ENCODE measurements at regions not wholly inside any gene's neighbourhood (a gene's known extent, or its start where the extent isn't known, plus 50 kb on each side); places are given as distances from the start of the nearest gene placed in this dataset.

GRCh38 chr10:8221451-8221850 is 167.0 kb downstream of the GATA3 start:
- peak overlapping the region in 4 of 5 donors; percentile 22 to 49 (median 36) for H3K4me3 ChIP-seq (ENCODE audit: low read depth in 1 of 5, low read length in 5 of 5)
- peaks cover 0 to 3% (median 0%) of the 10 kb centered on the region in 5 donors for H3K9me3 ChIP-seq (ENCODE audit: control insufficient read depth in 5 of 5, low read length in 5 of 5)
- H3K4me1 ChIP-seq (ENCODE audit: control insufficient read depth in 5 of 5, insufficient read depth in 5 of 5, low read length in 5 of 5) = peaks cover 0 to 7% (median 0%) of the 10 kb centered on the region in 5 donors
- no peak overlapping the region for H3K27ac ChIP-seq (ENCODE audit: low read depth, low read length)
- no peaks in the 10 kb centered on the region for H3K27me3 ChIP-seq (ENCODE audit: control insufficient read depth in 5 of 5, insufficient read depth in 4 of 5, low read length in 5 of 5)
- H3K9ac ChIP-seq (ENCODE audit: low read length in 5 of 5) = no peak overlapping the region
- no peaks in the 10 kb centered on the region for H3K36me3 ChIP-seq (ENCODE audit: control insufficient read depth in 5 of 5, insufficient read depth in 5 of 5, low read length in 5 of 5)

- H3K4me3 ChIP-seq (ENCODE audit: low read depth in 1 of 5, low read length in 5 of 5) = no peak overlapping the region
- no peaks in the 10 kb centered on the region for H3K36me3 ChIP-seq (ENCODE audit: control insufficient read depth in 5 of 5, insufficient read depth in 5 of 5, low read length in 5 of 5)
- H3K27me3 ChIP-seq (ENCODE audit: control insufficient read depth in 5 of 5, insufficient read depth in 4 of 5, low read length in 5 of 5) = no peaks in the 10 kb centered on the region
- H3K4me1 ChIP-seq (ENCODE audit: control insufficient read depth in 5 of 5, insufficient read depth in 5 of 5, low read length in 5 of 5) = peaks cover 0 to 7% (median 0%) of the 10 kb centered on the region in 5 donors
- H3K9me3 ChIP-seq (ENCODE audit: control insufficient read depth in 5 of 5, low read length in 5 of 5) = no peaks in the 10 kb centered on the region
- H3K9ac ChIP-seq (ENCODE audit: low read length in 5 of 5) = no peak overlapping the region
- no peak overlapping the region for H3K27ac ChIP-seq (ENCODE audit: low read depth, low read length)
Observed at GRCh38 chr10:8224591-8224990, 170.1 kb downstream of the GATA3 start.

GRCh38 chr10:8225187-8225586 is 170.7 kb downstream of the GATA3 start:
- no peak overlapping the region for H3K27ac ChIP-seq (ENCODE audit: low read depth, low read length)
- H3K9me3 ChIP-seq (ENCODE audit: control insufficient read depth in 5 of 5, low read length in 5 of 5) = no peaks in the 10 kb centered on the region

GRCh38 chr10:8227246-8227645 is 172.8 kb downstream of the GATA3 start:
- no peak overlapping the region for H3K4me3 ChIP-seq (ENCODE audit: low read depth in 1 of 5, low read length in 5 of 5)
- no peaks in the 10 kb centered on the region for H3K27me3 ChIP-seq (ENCODE audit: control insufficient read depth in 5 of 5, insufficient read depth in 4 of 5, low read length in 5 of 5)
- no peaks in the 10 kb centered on the region for H3K4me1 ChIP-seq (ENCODE audit: control insufficient read depth in 5 of 5, insufficient read depth in 5 of 5, low read length in 5 of 5)
- no peak overlapping the region for H3K9ac ChIP-seq (ENCODE audit: low read length in 5 of 5)
- H3K9me3 ChIP-seq (ENCODE audit: control insufficient read depth in 5 of 5, low read length in 5 of 5) = no peaks in the 10 kb centered on the region
- H3K27ac ChIP-seq (ENCODE audit: low read depth, low read length) = no peak overlapping the region
- no peaks in the 10 kb centered on the region for H3K36me3 ChIP-seq (ENCODE audit: control insufficient read depth in 5 of 5, insufficient read depth in 5 of 5, low read length in 5 of 5)

More at GRCh38 chr10:8225187-8225586, 170.7 kb downstream of the GATA3 start:
- H3K4me1 ChIP-seq (ENCODE audit: control insufficient read depth in 5 of 5, insufficient read depth in 5 of 5, low read length in 5 of 5) = peaks cover 0 to 7% (median 0%) of the 10 kb centered on the region in 5 donors
- no peaks in the 10 kb centered on the region for H3K27me3 ChIP-seq (ENCODE audit: control insufficient read depth in 5 of 5, insufficient read depth in 4 of 5, low read length in 5 of 5)
- H3K9ac ChIP-seq (ENCODE audit: low read length in 5 of 5) = no peak overlapping the region
- no peaks in the 10 kb centered on the region for H3K36me3 ChIP-seq (ENCODE audit: control insufficient read depth in 5 of 5, insufficient read depth in 5 of 5, low read length in 5 of 5)
- H3K4me3 ChIP-seq (ENCODE audit: low read depth in 1 of 5, low read length in 5 of 5) = no peak overlapping the region

GRCh38 chr10:8229153-8229552 is 174.7 kb downstream of the GATA3 start:
- Histone ChIP-seq H3K9me3 (ENCODE audit: control insufficient read depth in 5 of 5, low read length in 5 of 5) (no peaks in the 10 kb centered on the region), H3K4me3 (ENCODE audit: low read depth in 1 of 5, low read length in 5 of 5) (no peak overlapping the region), H3K27me3 (ENCODE audit: control insufficient read depth in 5 of 5, insufficient read depth in 4 of 5, low read length in 5 of 5) (no peaks in the 10 kb centered on the region), H3K9ac (ENCODE audit: low read length in 5 of 5) (no peak overlapping the region), H3K36me3 (ENCODE audit: control insufficient read depth in 5 of 5, insufficient read depth in 5 of 5, low read length in 5 of 5) (no peaks in the 10 kb centered on the region), H3K4me1 (ENCODE audit: control insufficient read depth in 5 of 5, insufficient read depth in 5 of 5, low read length in 5 of 5) (no peaks in the 10 kb centered on the region), H3K27ac (ENCODE audit: low read depth, low read length) (no peak overlapping the region)

GRCh38 chr10:8230902-8231301 is 176.4 kb downstream of the GATA3 start:
- Histone ChIP-seq H3K27ac (ENCODE audit: low read depth, low read length) (no peak overlapping the region), H3K4me1 (ENCODE audit: control insufficient read depth in 5 of 5, insufficient read depth in 5 of 5, low read length in 5 of 5) (no peaks in the 10 kb centered on the region), H3K9me3 (ENCODE audit: control insufficient read depth in 5 of 5, low read length in 5 of 5) (no peaks in the 10 kb centered on the region), H3K27me3 (ENCODE audit: control insufficient read depth in 5 of 5, insufficient read depth in 4 of 5, low read length in 5 of 5) (no peaks in the 10 kb centered on the region), H3K9ac (ENCODE audit: low read length in 5 of 5) (no peak overlapping the region), H3K4me3 (ENCODE audit: low read depth in 1 of 5, low read length in 5 of 5) (no peak overlapping the region), H3K36me3 (ENCODE audit: control insufficient read depth in 5 of 5, insufficient read depth in 5 of 5, low read length in 5 of 5) (no peaks in the 10 kb centered on the region)

- H3K4me3 ChIP-seq (ENCODE audit: low read depth in 1 of 5, low read length in 5 of 5) = no peak overlapping the region
- no peaks in the 10 kb centered on the region for H3K9me3 ChIP-seq (ENCODE audit: control insufficient read depth in 5 of 5, low read length in 5 of 5)
- H3K9ac ChIP-seq (ENCODE audit: low read length in 5 of 5) = no peak overlapping the region
- no peaks in the 10 kb centered on the region for H3K4me1 ChIP-seq (ENCODE audit: control insufficient read depth in 5 of 5, insufficient read depth in 5 of 5, low read length in 5 of 5)
- peaks cover 0 to 4% (median 0%) of the 10 kb centered on the region in 5 donors for H3K27me3 ChIP-seq (ENCODE audit: control insufficient read depth in 5 of 5, insufficient read depth in 4 of 5, low read length in 5 of 5)
- H3K36me3 ChIP-seq (ENCODE audit: control insufficient read depth in 5 of 5, insufficient read depth in 5 of 5, low read length in 5 of 5) = no peaks in the 10 kb centered on the region
- no peak overlapping the region for H3K27ac ChIP-seq (ENCODE audit: low read depth, low read length)
Observed at GRCh38 chr10:8233049-8233448, 178.6 kb downstream of the GATA3 start.

- H3K4me1 ChIP-seq (ENCODE audit: control insufficient read depth in 5 of 5, insufficient read depth in 5 of 5, low read length in 5 of 5) = no peaks in the 10 kb centered on the region
- H3K9me3 ChIP-seq (ENCODE audit: control insufficient read depth in 5 of 5, low read length in 5 of 5) = no peaks in the 10 kb centered on the region
- H3K9ac ChIP-seq (ENCODE audit: low read length in 5 of 5) = no peak overlapping the region
- H3K27ac ChIP-seq (ENCODE audit: low read depth, low read length) = no peak overlapping the region
- no peak overlapping the region for H3K4me3 ChIP-seq (ENCODE audit: low read depth in 1 of 5, low read length in 5 of 5)
- H3K36me3 ChIP-seq (ENCODE audit: control insufficient read depth in 5 of 5, insufficient read depth in 5 of 5, low read length in 5 of 5) = no peaks in the 10 kb centered on the region
- H3K27me3 ChIP-seq (ENCODE audit: control insufficient read depth in 5 of 5, insufficient read depth in 4 of 5, low read length in 5 of 5) = peaks cover 0 to 4% (median 2%) of the 10 kb centered on the region in 5 donors
Observed at GRCh38 chr10:8233832-8234259, 179.4 kb downstream of the GATA3 start.

- H3K4me1 ChIP-seq (ENCODE audit: control insufficient read depth in 5 of 5, insufficient read depth in 5 of 5, low read length in 5 of 5) = no peaks in the 10 kb centered on the region
- H3K27ac ChIP-seq (ENCODE audit: low read depth, low read length) = no peak overlapping the region
- no peak overlapping the region for H3K4me3 ChIP-seq (ENCODE audit: low read depth in 1 of 5, low read length in 5 of 5)
- H3K27me3 ChIP-seq (ENCODE audit: control insufficient read depth in 5 of 5, insufficient read depth in 4 of 5, low read length in 5 of 5) = peaks cover 0 to 6% (median 4%) of the 10 kb centered on the region in 5 donors
- no peaks in the 10 kb centered on the region for H3K36me3 ChIP-seq (ENCODE audit: control insufficient read depth in 5 of 5, insufficient read depth in 5 of 5, low read length in 5 of 5)
- H3K9ac ChIP-seq (ENCODE audit: low read length in 5 of 5) = no peak overlapping the region
- H3K9me3 ChIP-seq (ENCODE audit: control insufficient read depth in 5 of 5, low read length in 5 of 5) = no peaks in the 10 kb centered on the region
Observed at GRCh38 chr10:8235253-8236027, 181.0 kb downstream of the GATA3 start.

- no peak overlapping the region for H3K4me3 ChIP-seq (ENCODE audit: low read depth in 1 of 5, low read length in 5 of 5)
- H3K36me3 ChIP-seq (ENCODE audit: control insufficient read depth in 5 of 5, insufficient read depth in 5 of 5, low read length in 5 of 5) = no peaks in the 10 kb centered on the region
- no peak overlapping the region for H3K9ac ChIP-seq (ENCODE audit: low read length in 5 of 5)
- no peak overlapping the region for H3K27ac ChIP-seq (ENCODE audit: low read depth, low read length)
- peaks cover 0 to 6% (median 4%) of the 10 kb centered on the region in 5 donors for H3K27me3 ChIP-seq (ENCODE audit: control insufficient read depth in 5 of 5, insufficient read depth in 4 of 5, low read length in 5 of 5)
- H3K4me1 ChIP-seq (ENCODE audit: control insufficient read depth in 5 of 5, insufficient read depth in 5 of 5, low read length in 5 of 5) = no peaks in the 10 kb centered on the region
- H3K9me3 ChIP-seq (ENCODE audit: control insufficient read depth in 5 of 5, low read length in 5 of 5) = no peaks in the 10 kb centered on the region
Observed at GRCh38 chr10:8238986-8239385, 184.5 kb downstream of the GATA3 start.
